Neural cell (in vitro differentiated cells): ENCODE measurements at regions not wholly inside any gene's neighbourhood (a gene's known extent, or its start where the extent isn't known, plus 50 kb on each side); places are given as distances from the start of the nearest gene placed in this dataset.

ENCODE experiments used
- H2AFZ ChIP-seq: fragments of 200-600, 300-800 bp; sonication (generic), shearing (Covaris generic); 2 replicates; pipeline ENCODE4 v1.6.0; 2014; ENCODE audit warnings: low read depth, mild to moderate bottlenecking, antibody characterized with exemption, low read length, moderate library complexity
- H3F3A ChIP-seq: fragments of 200-600 bp; shearing (Covaris generic); 2 replicates; pipeline ENCODE4 v1.6.1; 2016; ENCODE audit warnings: mild to moderate bottlenecking, moderate library complexity, mixed read lengths, antibody characterized with exemption, low read length; ENCODE audit not compliant: insufficient read depth, poor library complexity, severe bottlenecking
- H3K27ac ChIP-seq: fragments of 200-600, 300-800 bp; sonication (generic), shearing (Covaris generic); 2 replicates; pipeline ENCODE4 v1.5.1; 2014; ENCODE audit warnings: mild to moderate bottlenecking, low read length, moderate library complexity
- H3K27me3 ChIP-seq: fragments of 300-800, 200-600 bp; sonication (generic), shearing (Covaris generic); 2 replicates; pipeline ENCODE4 v1.6.0; 2014; ENCODE audit warnings: mild to moderate bottlenecking, low read depth, low read length, moderate library complexity; ENCODE audit not compliant: insufficient read depth
- H3K36me3 ChIP-seq: fragments of 300-800, 200-600 bp; sonication (generic), shearing (Covaris generic); 2 replicates; pipeline ENCODE4 v1.5.1; 2014; ENCODE audit warnings: mild to moderate bottlenecking, antibody characterized with exemption, low read length, moderate library complexity; ENCODE audit not compliant: insufficient read depth
- H3K4me2 ChIP-seq: fragments of 300-800, 200-600 bp; sonication (generic), shearing (Covaris generic); 2 replicates; pipeline ENCODE4 v1.6.0; 2014; ENCODE audit warnings: mild to moderate bottlenecking, low read length
- H3K4me3 ChIP-seq: fragments of 300-800, 200-600 bp; sonication (generic), shearing (Covaris generic); 2 replicates; pipeline ENCODE4 v1.5.1; 2014; ENCODE audit warnings: mild to moderate bottlenecking, low read length, moderate library complexity
- H3K79me2 ChIP-seq: fragments of 200-600 bp; shearing (Covaris generic); replicated peaks from 2 replicates; pipeline ENCODE4 v1.6.0; 2014; ENCODE audit warnings: mild to moderate bottlenecking, low read length, moderate library complexity; ENCODE audit not compliant: insufficient read depth
- H3K9ac ChIP-seq: fragments of 300-800, 200-600 bp; sonication (generic), shearing (Covaris generic); 2 replicates; pipeline ENCODE4 v1.6.1; 2016; ENCODE audit warnings: mild to moderate bottlenecking, low read length, mixed read lengths
- H3K9me2 ChIP-seq: fragments of 200-600 bp; shearing (Covaris generic); 2 replicates; pipeline ENCODE4 v1.6.1; 2016; ENCODE audit warnings: mild to moderate bottlenecking, low read length, mixed read lengths; ENCODE audit not compliant: insufficient read depth
- H3K9me3 ChIP-seq: fragments of 200-600, 300-800 bp; sonication (generic), shearing (Covaris generic); 2 replicates; pipeline ENCODE4 v1.6.1; 2016; ENCODE audit warnings: mild to moderate bottlenecking, mixed run types, low read length, moderate library complexity, mixed read lengths
- H4K20me1 ChIP-seq: fragments of 200-600 bp; shearing (Covaris generic); 2 replicates; pipeline ENCODE4 v1.6.1; 2016; ENCODE audit warnings: mild to moderate bottlenecking, mixed run types; ENCODE audit not compliant: insufficient read depth
- EP300 ChIP-seq: fragments of 450-650 bp; conservative IDR thresholded peaks from 2 replicates; pipeline ENCODE4 v1.6.1; 2014; ENCODE audit warnings: antibody characterized with exemption, mild to moderate bottlenecking, moderate library complexity; ENCODE audit not compliant: poor library complexity, severe bottlenecking
- EZH2 ChIP-seq: fragments of 200-600, 300-800 bp; shearing (Covaris generic), sonication (generic); IDR thresholded peaks from 2 replicates; pipeline ENCODE4 v1.6.1; 2014; ENCODE audit warnings: antibody characterized with exemption, low read length, borderline replicate concordance, mild to moderate bottlenecking; ENCODE audit not compliant: insufficient read depth, poor library complexity, severe bottlenecking
- MXI1 ChIP-seq: fragments of 450-650 bp; conservative IDR thresholded peaks from 2 replicates; pipeline ENCODE4 v1.6.1; 2014; ENCODE audit warnings: antibody characterized with exemption, mild to moderate bottlenecking; ENCODE audit not compliant: poor library complexity, severe bottlenecking
- POLR2AphosphoS5 ChIP-seq: IDR thresholded peaks from 2 replicates; pipeline ENCODE4 v1.6.1; 2012
- RAD21 ChIP-seq: fragments of 450-650 bp; conservative IDR thresholded peaks from 2 replicates; pipeline ENCODE4 v1.6.1; 2014; ENCODE audit warnings: antibody characterized with exemption, mild to moderate bottlenecking, moderate library complexity
- SMC3 ChIP-seq: fragments of 450-650 bp; conservative IDR thresholded peaks from 2 replicates; pipeline ENCODE4 v1.6.1; 2014; ENCODE audit warnings: antibody characterized with exemption, mild to moderate bottlenecking, moderate library complexity; ENCODE audit not compliant: poor library complexity
- TAF1 ChIP-seq: IDR thresholded peaks from 2 replicates; pipeline ENCODE4 v1.6.1; 2012; ENCODE audit warnings: low read depth
- TF ChIP-seq, protein P1 (sequence below): IDR thresholded peaks from 2 replicates; pipeline ENCODE4 v1.6.1; 2012; ENCODE audit warnings: borderline replicate concordance
- TF ChIP-seq, protein P2 (sequence below): fragments of 450-650 bp; IDR thresholded peaks from 2 replicates; pipeline ENCODE4 v1.5.1; 2014; ENCODE audit warnings: antibody characterized with exemption, mild to moderate bottlenecking, moderate library complexity; ENCODE audit not compliant: poor library complexity, severe bottlenecking

DNA sequence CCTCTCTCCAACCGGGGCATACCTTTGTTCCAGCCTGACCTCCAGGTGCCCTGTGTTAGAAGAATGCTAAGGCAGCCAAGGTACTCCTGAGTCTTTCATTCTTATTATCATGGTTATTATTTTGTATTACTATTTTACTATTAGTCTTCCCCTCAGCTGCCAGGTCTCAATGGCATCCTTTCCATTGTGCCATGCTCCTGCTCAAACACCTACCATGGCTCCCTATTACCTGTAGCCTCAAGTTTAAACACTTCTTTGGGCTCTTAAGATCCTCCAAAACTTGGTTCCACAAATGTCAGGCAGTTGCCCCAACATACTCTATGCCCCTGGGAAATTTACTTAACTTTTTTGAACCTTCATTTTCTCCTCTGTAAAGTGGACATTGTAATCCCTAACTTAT is 130.4 kb downstream of the CHST1 start:
- Histone ChIP-seq H3K27me3 (no peaks in the 10 kb centered on the region), H3K4me2 (no peak overlapping the region), H4K20me1 (no peaks in the 10 kb centered on the region), H3K36me3 (no peaks in the 10 kb centered on the region), H3K79me2 (no peaks in the 10 kb centered on the region), H3K9ac (no peak overlapping the region), H2AFZ (no peak overlapping the region), H3F3A (no peaks in the 10 kb centered on the region), H3K4me3 (no peak overlapping the region), H3K27ac (no peak overlapping the region), H3K9me2 (no peaks in the 10 kb centered on the region), H3K9me3 (no peaks in the 10 kb centered on the region)
- no peak for TF ChIP-seq SMC3
- TF ChIP-seq, protein P1, sequence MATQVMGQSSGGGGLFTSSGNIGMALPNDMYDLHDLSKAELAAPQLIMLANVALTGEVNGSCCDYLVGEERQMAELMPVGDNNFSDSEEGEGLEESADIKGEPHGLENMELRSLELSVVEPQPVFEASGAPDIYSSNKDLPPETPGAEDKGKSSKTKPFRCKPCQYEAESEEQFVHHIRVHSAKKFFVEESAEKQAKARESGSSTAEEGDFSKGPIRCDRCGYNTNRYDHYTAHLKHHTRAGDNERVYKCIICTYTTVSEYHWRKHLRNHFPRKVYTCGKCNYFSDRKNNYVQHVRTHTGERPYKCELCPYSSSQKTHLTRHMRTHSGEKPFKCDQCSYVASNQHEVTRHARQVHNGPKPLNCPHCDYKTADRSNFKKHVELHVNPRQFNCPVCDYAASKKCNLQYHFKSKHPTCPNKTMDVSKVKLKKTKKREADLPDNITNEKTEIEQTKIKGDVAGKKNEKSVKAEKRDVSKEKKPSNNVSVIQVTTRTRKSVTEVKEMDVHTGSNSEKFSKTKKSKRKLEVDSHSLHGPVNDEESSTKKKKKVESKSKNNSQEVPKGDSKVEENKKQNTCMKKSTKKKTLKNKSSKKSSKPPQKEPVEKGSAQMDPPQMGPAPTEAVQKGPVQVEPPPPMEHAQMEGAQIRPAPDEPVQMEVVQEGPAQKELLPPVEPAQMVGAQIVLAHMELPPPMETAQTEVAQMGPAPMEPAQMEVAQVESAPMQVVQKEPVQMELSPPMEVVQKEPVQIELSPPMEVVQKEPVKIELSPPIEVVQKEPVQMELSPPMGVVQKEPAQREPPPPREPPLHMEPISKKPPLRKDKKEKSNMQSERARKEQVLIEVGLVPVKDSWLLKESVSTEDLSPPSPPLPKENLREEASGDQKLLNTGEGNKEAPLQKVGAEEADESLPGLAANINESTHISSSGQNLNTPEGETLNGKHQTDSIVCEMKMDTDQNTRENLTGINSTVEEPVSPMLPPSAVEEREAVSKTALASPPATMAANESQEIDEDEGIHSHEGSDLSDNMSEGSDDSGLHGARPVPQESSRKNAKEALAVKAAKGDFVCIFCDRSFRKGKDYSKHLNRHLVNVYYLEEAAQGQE, result no peak
- TF ChIP-seq, protein P2, sequence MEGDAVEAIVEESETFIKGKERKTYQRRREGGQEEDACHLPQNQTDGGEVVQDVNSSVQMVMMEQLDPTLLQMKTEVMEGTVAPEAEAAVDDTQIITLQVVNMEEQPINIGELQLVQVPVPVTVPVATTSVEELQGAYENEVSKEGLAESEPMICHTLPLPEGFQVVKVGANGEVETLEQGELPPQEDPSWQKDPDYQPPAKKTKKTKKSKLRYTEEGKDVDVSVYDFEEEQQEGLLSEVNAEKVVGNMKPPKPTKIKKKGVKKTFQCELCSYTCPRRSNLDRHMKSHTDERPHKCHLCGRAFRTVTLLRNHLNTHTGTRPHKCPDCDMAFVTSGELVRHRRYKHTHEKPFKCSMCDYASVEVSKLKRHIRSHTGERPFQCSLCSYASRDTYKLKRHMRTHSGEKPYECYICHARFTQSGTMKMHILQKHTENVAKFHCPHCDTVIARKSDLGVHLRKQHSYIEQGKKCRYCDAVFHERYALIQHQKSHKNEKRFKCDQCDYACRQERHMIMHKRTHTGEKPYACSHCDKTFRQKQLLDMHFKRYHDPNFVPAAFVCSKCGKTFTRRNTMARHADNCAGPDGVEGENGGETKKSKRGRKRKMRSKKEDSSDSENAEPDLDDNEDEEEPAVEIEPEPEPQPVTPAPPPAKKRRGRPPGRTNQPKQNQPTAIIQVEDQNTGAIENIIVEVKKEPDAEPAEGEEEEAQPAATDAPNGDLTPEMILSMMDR, result no peak

- H3K27ac ChIP-seq, result no peak overlapping the region
- H2AFZ ChIP-seq, result no peak overlapping the region
- H3K4me3 ChIP-seq, result no peak overlapping the region
- H3K9me3 ChIP-seq, result no peaks in the 10 kb centered on the region
- H4K20me1 ChIP-seq, result no peaks in the 10 kb centered on the region
- no peak overlapping the region for H3K9ac ChIP-seq
- no peak for TF ChIP-seq EZH2
- no peak for TF ChIP-seq POLR2AphosphoS5
- TF ChIP-seq TAF1, result no peak
- TF ChIP-seq, protein P2, result no peak
- TF ChIP-seq, protein P1, result no peak
- TF ChIP-seq SMC3, result no peak
- TF ChIP-seq MXI1, result no peak
- no peak for TF ChIP-seq EP300
- TF ChIP-seq RAD21, result no peak
- H3K79me2 ChIP-seq, result no peaks in the 10 kb centered on the region
- no peaks in the 10 kb centered on the region for H3K27me3 ChIP-seq
- no peaks in the 10 kb centered on the region for H3K36me3 ChIP-seq
- no peaks in the 10 kb centered on the region for H3K9me2 ChIP-seq
- H3F3A ChIP-seq, result no peaks in the 10 kb centered on the region
- H3K4me2 ChIP-seq, result no peak overlapping the region
Observed at GRCh38 chr11:45534132-45534531, 131.3 kb downstream of the CHST1 start.
